Sigmoid colon (tissue), 4 donors: ENCODE measurements at regions not wholly inside any gene's neighbourhood (a gene's known extent, or its start where the extent isn't known, plus 50 kb on each side); places are given as distances from the start of the nearest gene placed in this dataset.

ENCODE experiments used
- CTCF ChIP-seq, 4 experiments: fragments of 450-650 bp in 3 of 4; fragments of 200-600 bp in 1 of 4; IDR thresholded peaks; one replicate each; pipeline ENCODE4 v1.5.1; 2016 to 2019; ENCODE audit warnings: antibody characterized with exemption in 4 of 4, mild to moderate bottlenecking in 3 of 4, moderate library complexity in 2 of 4
- POLR2A ChIP-seq, 2 donors: fragments of 450-650 bp; IDR thresholded peaks; one replicate each; pipeline ENCODE4 v1.6.1; 2016; ENCODE audit warnings: antibody characterized with exemption in 2 of 2, mild to moderate bottlenecking in 2 of 2, moderate library complexity in 2 of 2
- POLR2AphosphoS5 ChIP-seq, 4 donors: sonication (generic); formaldehyde crosslinking; IDR thresholded peaks; one replicate each; pipeline ENCODE4 v1.6.1; 2017; ENCODE audit warnings: antibody characterized with exemption in 4 of 4

- TF ChIP-seq POLR2A (IDR thresholded peaks at IDR 0.05) = no peak
- TF ChIP-seq CTCF (IDR thresholded peaks at IDR 0.05) = no peak
- no peak for TF ChIP-seq POLR2AphosphoS5 (IDR thresholded peaks at IDR 0.05)
Observed at GRCh38 chr19:5268801-5269200, 71.8 kb downstream of the PTPRS start.
